ENCODE measurements at regions not wholly inside any gene's neighbourhood (a gene's known extent, or its start where the extent isn't known, plus 50 kb on each side); places are given as distances from the start of the nearest gene placed in this dataset.

DNA sequence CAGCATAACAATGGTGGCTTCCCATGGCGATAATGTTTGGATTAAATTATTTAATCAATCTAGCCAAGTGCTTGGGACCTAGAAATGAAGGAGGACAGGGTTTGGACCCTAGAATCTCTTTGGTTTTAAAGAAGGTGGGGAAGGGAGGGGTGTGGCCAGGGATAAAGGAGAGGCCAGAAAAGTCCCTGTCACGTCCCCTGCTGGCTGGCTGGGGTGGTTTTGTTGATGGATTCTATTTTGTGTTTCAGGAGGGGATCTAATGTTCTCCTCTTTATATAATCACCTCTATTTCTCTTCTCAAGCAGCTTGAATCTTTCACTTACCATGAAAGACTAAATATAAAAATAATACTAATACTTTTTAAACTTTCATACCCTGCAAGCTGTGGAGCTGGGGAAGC is 52.6 kb upstream of the GALR1 start:
- ATAC-seq (ENCODE audit: low read depth) (no peak), DNase-seq (no peak)
- ChIA-PET CTCF (interaction anchor here (1.4 to 2.2 kb wide), 2 partner anchors 14 to 196 kb away, joined by 4 to 8 read pairs; no protein-coding TSS in a partner anchor), POLR2A (no interaction called here)
- Histone ChIP-seq H3K9me3 (ENCODE audit: control extremely low read depth in 1 of 3, control insufficient read depth in 2 of 3, insufficient read depth in 1 of 3, low read length in 2 of 3) (peaks cover 0 to 2% (median 0%) of the 10 kb centered on the region in 3 donors), H3K79me2 (ENCODE audit: control insufficient read depth, insufficient read depth, low read length) (no peaks in the 10 kb centered on the region), H3K4me2 (replicated peaks; ENCODE audit: low read depth, low read length, poor library complexity, severe bottlenecking) (no peak overlapping the region), H3K27me3 (replicated peaks in 1 of 4; ENCODE audit: control extremely low read depth in 1 of 4, control insufficient read depth in 3 of 4, insufficient read depth in 4 of 4, low read length in 3 of 4) (peaks cover 0 to 10% (median 4%) of the 10 kb centered on the region in 4 experiments), H3K4me1 (ENCODE audit: control insufficient read depth in 2 of 2, insufficient read depth in 2 of 2, low read length in 2 of 2) (no peaks in the 10 kb centered on the region), H2AFZ (ENCODE audit: insufficient read depth, low read depth, low read length, poor library complexity, severe bottlenecking) (no peak overlapping the region), H3K27ac (ENCODE audit: low read length in 2 of 2) (no peak overlapping the region), H3K36me3 (replicated peaks in 1 of 2; ENCODE audit: control extremely low read depth in 1 of 2, control insufficient read depth in 1 of 2, extremely low read depth in 1 of 2, insufficient read depth in 2 of 2, low read length in 1 of 2) (no peaks in the 10 kb centered on the region), H4K20me1 (ENCODE audit: control insufficient read depth, insufficient read depth, low read length, poor library complexity, severe bottlenecking) (no peaks in the 10 kb centered on the region), H3K9ac (ENCODE audit: low read length) (no peak overlapping the region), H3K4me3 (ENCODE audit: control extremely low read depth in 1 of 5, extremely low read depth in 1 of 5, insufficient read depth in 1 of 5, low read depth in 2 of 5, low read length in 4 of 5) (no peak overlapping the region)
- TF ChIP-seq CTCF (IDR thresholded peaks at IDR 0.05), result no peak
- Mint-ChIP-seq H3K9me3 (ENCODE audit: insufficient read depth) (peaks cover 6% of the 10 kb centered on the region), H3K4me1 (no peaks in the 10 kb centered on the region), H3K27ac (no peak overlapping the region), H3K27me3 (peaks cover 6% of the 10 kb centered on the region), H3K4me3 (no peak overlapping the region)
- WGBS (ENCODE audit: insufficient coverage), result no CpG with 5 or more reads among the region's 2 CpGs
- intact Hi-C loops (cut with micrococcal nuclease), result no loop called here

DNA sequence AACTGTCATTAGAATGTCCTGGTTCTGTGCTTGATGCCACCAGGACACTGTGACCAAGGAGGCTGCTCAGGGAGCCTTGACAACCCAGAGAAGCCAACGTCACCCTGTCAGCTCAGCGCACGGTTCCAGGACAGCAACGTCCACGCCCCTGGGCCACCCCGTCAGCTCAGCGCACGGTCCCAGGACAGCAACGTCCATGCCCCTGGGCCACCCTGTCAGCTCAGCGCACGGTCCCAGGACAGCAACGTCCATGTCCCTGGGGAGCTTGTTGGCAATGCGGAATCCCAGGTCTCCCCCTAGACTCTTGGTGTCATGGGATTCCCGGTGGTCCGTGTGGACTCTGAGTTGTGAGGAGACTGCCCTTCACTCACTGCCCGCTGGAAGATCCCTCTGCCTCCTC is 51.0 kb upstream of the GALR1 start:
- peaks cover 0 to 14% (median 3%) of the 10 kb centered on the region in 4 experiments for H3K27me3 ChIP-seq (replicated peaks in 1 of 4; ENCODE audit: control extremely low read depth in 1 of 4, control insufficient read depth in 3 of 4, insufficient read depth in 4 of 4, low read length in 3 of 4)
- ATAC-seq (ENCODE audit: low read depth), result no peak
- no peak for DNase-seq
- Mint-ChIP-seq H3K27ac (no peak overlapping the region), H3K9me3 (ENCODE audit: insufficient read depth) (peaks cover 6% of the 10 kb centered on the region), H3K27me3 (peaks cover 9% of the 10 kb centered on the region), H3K4me3 (no peak overlapping the region), H3K4me1 (no peaks in the 10 kb centered on the region)
- intact Hi-C loops (cut with micrococcal nuclease), result no loop called here
- no peak overlapping the region for H2AFZ ChIP-seq (ENCODE audit: insufficient read depth, low read depth, low read length, poor library complexity, severe bottlenecking)
- no peaks in the 10 kb centered on the region for H3K36me3 ChIP-seq (replicated peaks in 1 of 2; ENCODE audit: control extremely low read depth in 1 of 2, control insufficient read depth in 1 of 2, extremely low read depth in 1 of 2, insufficient read depth in 2 of 2, low read length in 1 of 2)
- CTCF ChIA-PET, result interaction anchor here (0.9 to 3.1 kb wide), 5 partner anchors 8 to 278 kb away, joined by 3 to 11 read pairs (median 3); no protein-coding TSS in a partner anchor
- no peak overlapping the region for H3K27ac ChIP-seq (ENCODE audit: low read length in 2 of 2)
- no peak overlapping the region for H3K4me3 ChIP-seq (ENCODE audit: control extremely low read depth in 1 of 5, extremely low read depth in 1 of 5, insufficient read depth in 1 of 5, low read depth in 2 of 5, low read length in 4 of 5)
- peaks cover 0 to 2% (median 0%) of the 10 kb centered on the region in 3 donors for H3K9me3 ChIP-seq (ENCODE audit: control extremely low read depth in 1 of 3, control insufficient read depth in 2 of 3, insufficient read depth in 1 of 3, low read length in 2 of 3)
- no peaks in the 10 kb centered on the region for H4K20me1 ChIP-seq (ENCODE audit: control insufficient read depth, insufficient read depth, low read length, poor library complexity, severe bottlenecking)
- WGBS (ENCODE audit: insufficient coverage), result 96% methylated on average over 16 of the region's 16 CpGs
- TF ChIP-seq CTCF (IDR thresholded peaks at IDR 0.05) (no peak), EZH2 (IDR thresholded peaks at IDR 0.05; ENCODE audit: borderline replicate concordance, insufficient read depth, low read depth, low read length, poor library complexity, severe bottlenecking) (no peak)
- no peaks in the 10 kb centered on the region for H3K79me2 ChIP-seq (ENCODE audit: control insufficient read depth, insufficient read depth, low read length)
- no peak overlapping the region for H3K9ac ChIP-seq (ENCODE audit: low read length)
- H3K4me2 ChIP-seq (replicated peaks; ENCODE audit: low read depth, low read length, poor library complexity, severe bottlenecking), result no peak overlapping the region
- POLR2A ChIA-PET, result no interaction called here
- no peaks in the 10 kb centered on the region for H3K4me1 ChIP-seq (ENCODE audit: control insufficient read depth in 2 of 2, insufficient read depth in 2 of 2, low read length in 2 of 2)
